Activated T-cell treated with anti-CD3 and anti-CD28 coated beads, Interleukin-2, amount 50 U/mL, for 72 hours (primary cell): ENCODE measurements at regions not wholly inside any gene's neighbourhood (a gene's known extent, or its start where the extent isn't known, plus 50 kb on each side); places are given as distances from the start of the nearest gene placed in this dataset.
A peak's percentile ranks its signal among the peaks of the same experiment; 100 is the strongest.
"Not testable (repeated sequence)": the region's sequence is repeated elsewhere in the genome, so short reads cannot be mapped to it uniquely, and the experiment has no call there.

Source experiments
- ATAC-seq, 2 donors: fragments of 150-1000 bp; cut with Tn5 transposase; replicated peaks in 1 of 2; 2 replicates each; pipeline ENCODE4 v1.10.0; 2021; ENCODE audit warnings: moderate library complexity in 2 of 2, mild to moderate bottlenecking in 1 of 2
- DNase-seq, 2 donors: peaks; one replicate each; pipeline ENCODE4 v3.0.0; 2021 to 2022; ENCODE audit warnings: mixed read lengths in 1 of 2
- H3K27ac Mint-ChIP-seq: one replicate; pipeline ENCODE4 v1.8.0; 2022; ENCODE audit warnings: mild to moderate bottlenecking, moderate library complexity, mixed read lengths
- H3K27me3 Mint-ChIP-seq: one replicate; pipeline ENCODE4 v1.8.0; 2022; ENCODE audit warnings: low read depth, mixed read lengths
- H3K36me3 Mint-ChIP-seq, 2 donors: one replicate each; pipeline ENCODE4 v1.8.0; 2022; ENCODE audit warnings: mixed read lengths in 2 of 2, mild to moderate bottlenecking in 1 of 2; ENCODE audit not compliant: insufficient read depth in 2 of 2
- H3K4me1 Mint-ChIP-seq: one replicate; pipeline ENCODE4 v1.8.0; 2022; ENCODE audit warnings: low read depth, mixed read lengths
- H3K4me3 Mint-ChIP-seq, 2 donors: one replicate each; pipeline ENCODE4 v1.8.0; 2022; ENCODE audit warnings: mild to moderate bottlenecking in 2 of 2, mixed read lengths in 2 of 2, moderate library complexity in 2 of 2
- H3K9me3 Mint-ChIP-seq, 2 donors: one replicate each; pipeline ENCODE4 v1.8.0; 2022; ENCODE audit warnings: mixed read lengths in 2 of 2

DNA sequence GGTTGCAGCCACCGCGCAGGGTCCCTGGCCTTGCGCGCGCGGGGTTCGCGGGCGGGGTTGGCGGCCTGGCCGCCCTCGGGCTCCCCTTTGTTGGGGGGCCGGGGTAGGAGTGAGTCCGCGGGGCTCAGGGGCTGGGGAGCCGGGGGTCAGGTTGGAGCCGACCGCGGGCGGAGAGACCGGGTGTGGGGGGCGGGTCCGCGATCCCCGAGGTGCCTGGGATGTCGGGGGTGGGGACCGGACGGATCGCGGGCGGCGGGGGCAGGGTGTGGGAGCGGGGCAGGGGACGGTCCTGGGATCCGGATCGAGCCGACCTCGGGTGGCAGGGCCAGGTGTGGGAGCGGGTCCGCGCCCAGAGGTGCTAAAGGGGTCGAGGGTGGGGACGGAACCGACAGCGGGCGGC, 4410.0 kb upstream of the TPTE start:
- H3K4me1 Mint-ChIP-seq, H3K27ac Mint-ChIP-seq, DNase-seq, H3K9me3 Mint-ChIP-seq, H3K27me3 Mint-ChIP-seq, H3K36me3 Mint-ChIP-seq, H3K4me3 Mint-ChIP-seq: not testable (repeated sequence)
- peak; percentile 10 to 25 for ATAC-seq

DNA sequence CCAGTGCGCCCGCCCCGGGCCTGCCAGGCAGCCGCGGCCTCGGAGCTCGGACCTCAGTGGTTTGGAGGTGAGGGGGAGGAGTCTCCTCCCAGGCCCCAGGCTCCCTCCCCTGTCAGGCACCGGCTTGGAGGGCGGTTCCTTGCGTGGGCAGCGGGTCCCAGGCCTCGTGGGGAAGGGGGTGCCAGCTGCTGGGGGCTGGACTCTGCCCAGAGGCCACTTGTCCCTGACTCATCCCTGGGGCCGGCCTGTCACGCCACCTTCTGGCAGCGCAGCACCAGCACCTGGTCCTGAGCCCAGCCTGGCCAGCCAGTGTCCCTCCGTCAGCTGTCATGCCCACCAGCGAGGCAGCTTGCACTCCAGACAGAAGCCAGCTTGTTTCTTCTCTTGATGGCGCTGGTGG, 4403.0 kb upstream of the TPTE start:
- not testable (repeated sequence) for DNase-seq, H3K36me3 Mint-ChIP-seq, H3K4me3 Mint-ChIP-seq, H3K27ac Mint-ChIP-seq, H3K27me3 Mint-ChIP-seq, H3K9me3 Mint-ChIP-seq, ATAC-seq, H3K4me1 Mint-ChIP-seq

DNA sequence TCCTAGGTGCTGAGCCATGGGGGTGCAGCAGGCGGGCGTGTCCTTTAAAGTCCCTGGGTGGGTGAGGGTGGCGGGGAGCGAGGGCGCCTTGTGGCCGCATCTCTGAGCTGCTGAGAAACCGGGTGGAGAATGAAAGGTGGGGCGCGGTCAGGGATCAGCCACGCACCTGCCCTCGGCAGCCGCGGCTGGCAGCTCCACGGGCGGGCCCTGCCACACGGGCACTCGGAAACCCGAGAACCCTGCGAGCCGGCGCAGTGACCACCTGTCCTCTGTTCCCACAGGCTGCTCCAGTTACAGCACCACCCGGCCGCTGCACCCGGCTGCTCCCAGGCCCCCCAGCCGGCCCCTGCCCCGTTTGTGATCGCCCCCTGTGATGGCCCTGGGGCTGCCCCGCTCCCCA, 4400.5 kb upstream of the TPTE start:
- H3K9me3 Mint-ChIP-seq, H3K36me3 Mint-ChIP-seq, H3K27ac Mint-ChIP-seq, H3K27me3 Mint-ChIP-seq, DNase-seq, H3K4me1 Mint-ChIP-seq, H3K4me3 Mint-ChIP-seq: not testable (repeated sequence)
- peak in 1 of 2 donors; percentile 4 for ATAC-seq

- H3K27me3 Mint-ChIP-seq, H3K4me1 Mint-ChIP-seq, ATAC-seq, DNase-seq, H3K27ac Mint-ChIP-seq, H3K36me3 Mint-ChIP-seq, H3K4me3 Mint-ChIP-seq, H3K9me3 Mint-ChIP-seq: not testable (repeated sequence)
Observed at GRCh38 chr21:6122629-6123028, 4398.8 kb upstream of the TPTE start.

DNA sequence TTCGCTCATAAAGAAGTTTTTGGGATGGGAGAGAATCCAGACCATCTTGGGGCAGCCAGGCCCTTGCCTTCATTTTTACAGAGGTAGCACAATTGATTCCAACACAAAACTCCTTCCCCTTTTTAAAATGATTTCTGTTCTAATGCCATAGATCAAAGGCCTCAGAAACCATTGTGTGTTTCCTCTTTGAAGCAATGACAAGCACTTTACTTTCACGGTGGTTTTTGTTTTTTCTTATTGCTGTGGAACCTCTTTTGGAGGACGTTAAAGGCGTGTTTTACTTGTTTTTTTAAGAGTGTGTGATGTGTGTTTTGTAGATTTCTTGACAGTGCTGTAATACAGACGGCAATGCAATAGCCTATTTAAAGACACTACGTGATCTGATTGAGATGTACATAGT, 4398.2 kb upstream of the TPTE start:
- DNase-seq, H3K4me3 Mint-ChIP-seq, H3K36me3 Mint-ChIP-seq, H3K4me1 Mint-ChIP-seq, H3K27me3 Mint-ChIP-seq, H3K9me3 Mint-ChIP-seq, H3K27ac Mint-ChIP-seq: not testable (repeated sequence)
- peak in 1 of 2 donors; percentile 29 for ATAC-seq

DNA sequence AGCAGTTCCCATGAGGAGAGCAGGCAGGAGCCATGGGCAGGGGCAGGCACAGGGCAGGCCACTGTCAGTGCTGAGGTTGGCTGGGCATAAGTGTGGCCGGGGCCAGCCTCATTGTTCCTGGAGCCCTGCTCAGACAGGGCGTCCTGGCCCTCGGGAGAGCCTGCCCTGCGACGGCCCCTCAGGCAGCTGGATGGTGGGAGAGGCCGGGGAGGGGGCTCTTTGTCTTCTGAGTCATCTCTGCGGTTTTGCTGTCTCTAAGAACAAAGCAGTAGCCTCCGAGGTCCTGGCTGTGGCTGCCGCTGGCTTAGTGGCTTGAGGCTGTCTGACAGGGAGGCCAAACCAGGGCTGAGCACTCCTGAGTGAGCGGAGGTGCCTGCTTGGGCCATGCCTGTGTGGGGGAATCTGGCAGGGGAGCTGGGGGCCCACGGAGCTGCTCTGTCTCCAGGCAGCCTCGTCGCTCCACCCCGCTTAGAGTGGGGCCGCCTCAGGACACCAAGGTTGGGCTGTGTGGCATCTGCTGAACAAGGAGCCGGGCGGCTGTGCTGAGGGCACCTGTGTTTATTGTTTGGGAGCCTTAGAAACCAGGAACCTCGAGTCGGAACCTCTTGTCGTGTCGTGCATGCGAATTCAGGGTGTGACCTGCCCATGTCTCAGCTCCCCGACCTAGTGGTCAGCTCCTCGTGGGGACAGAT, 4395.7 kb upstream of the TPTE start:
- not testable (repeated sequence) for H3K27me3 Mint-ChIP-seq, H3K4me1 Mint-ChIP-seq, H3K36me3 Mint-ChIP-seq, H3K4me3 Mint-ChIP-seq, H3K27ac Mint-ChIP-seq, H3K9me3 Mint-ChIP-seq, DNase-seq
- ATAC-seq: peak in 1 of 2 donors; percentile 22

- H3K36me3 Mint-ChIP-seq, DNase-seq, H3K27ac Mint-ChIP-seq, H3K9me3 Mint-ChIP-seq, H3K4me3 Mint-ChIP-seq, H3K27me3 Mint-ChIP-seq, H3K4me1 Mint-ChIP-seq: not testable (repeated sequence)
- peak; percentile 74 to 78 for ATAC-seq
Observed at GRCh38 chr21:6126976-6127732, 4394.2 kb upstream of the TPTE start.

- not testable (repeated sequence) for DNase-seq, H3K9me3 Mint-ChIP-seq, H3K4me3 Mint-ChIP-seq, H3K4me1 Mint-ChIP-seq, H3K27me3 Mint-ChIP-seq, H3K36me3 Mint-ChIP-seq, ATAC-seq, H3K27ac Mint-ChIP-seq
Observed at GRCh38 chr21:6130734-6131133, 4390.6 kb upstream of the TPTE start.

DNA sequence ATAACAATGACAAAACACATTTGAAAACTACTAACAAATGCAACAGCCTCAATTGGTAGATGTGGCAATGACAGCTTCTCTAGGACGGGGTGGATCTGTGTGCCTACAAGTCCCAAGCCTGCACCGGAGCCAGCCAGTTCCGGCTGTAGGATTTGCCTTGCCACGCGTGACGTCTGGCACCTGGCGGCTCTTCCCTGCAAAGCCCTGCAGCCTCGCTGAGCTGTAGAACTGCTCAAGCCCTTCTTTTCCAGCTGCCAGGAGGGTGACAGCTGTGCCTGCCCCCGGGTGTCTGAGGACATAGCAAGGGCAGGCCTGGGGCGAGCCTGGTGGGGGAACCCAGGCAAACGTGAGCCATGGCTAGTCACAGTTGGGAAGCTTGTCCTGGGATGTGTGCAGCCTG, 4388.0 kb upstream of the TPTE start:
- H3K9me3 Mint-ChIP-seq, H3K27ac Mint-ChIP-seq, H3K36me3 Mint-ChIP-seq, ATAC-seq, H3K4me1 Mint-ChIP-seq, H3K27me3 Mint-ChIP-seq, DNase-seq, H3K4me3 Mint-ChIP-seq: not testable (repeated sequence)

- DNase-seq, ATAC-seq, H3K27ac Mint-ChIP-seq, H3K27me3 Mint-ChIP-seq, H3K9me3 Mint-ChIP-seq, H3K4me3 Mint-ChIP-seq, H3K4me1 Mint-ChIP-seq, H3K36me3 Mint-ChIP-seq: not testable (repeated sequence)
Observed at GRCh38 chr21:6133852-6134630, 4387.3 kb upstream of the TPTE start.

DNA sequence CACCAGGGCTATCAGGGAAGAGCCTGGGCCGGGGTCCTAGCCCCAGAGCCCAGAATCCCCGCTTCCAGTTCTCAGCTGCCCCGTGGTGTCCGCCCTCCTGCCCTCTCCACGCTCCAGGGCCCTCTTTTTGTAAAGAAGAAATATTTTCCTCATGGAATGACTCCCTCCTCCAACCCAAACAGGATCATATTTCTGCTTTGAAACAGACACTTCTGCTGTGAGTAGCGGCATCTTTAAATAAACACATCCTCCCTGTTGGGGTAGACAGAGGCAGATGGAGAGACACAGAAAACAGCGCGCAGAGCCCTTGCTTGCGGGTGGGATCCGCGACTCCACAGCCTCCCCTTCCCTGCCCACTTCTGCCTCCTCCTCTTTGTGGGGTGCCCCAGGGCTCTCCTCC, 4384.7 kb upstream of the TPTE start:
- not testable (repeated sequence) for H3K4me3 Mint-ChIP-seq, H3K4me1 Mint-ChIP-seq, H3K27me3 Mint-ChIP-seq, H3K27ac Mint-ChIP-seq, H3K9me3 Mint-ChIP-seq, ATAC-seq, DNase-seq, H3K36me3 Mint-ChIP-seq

DNA sequence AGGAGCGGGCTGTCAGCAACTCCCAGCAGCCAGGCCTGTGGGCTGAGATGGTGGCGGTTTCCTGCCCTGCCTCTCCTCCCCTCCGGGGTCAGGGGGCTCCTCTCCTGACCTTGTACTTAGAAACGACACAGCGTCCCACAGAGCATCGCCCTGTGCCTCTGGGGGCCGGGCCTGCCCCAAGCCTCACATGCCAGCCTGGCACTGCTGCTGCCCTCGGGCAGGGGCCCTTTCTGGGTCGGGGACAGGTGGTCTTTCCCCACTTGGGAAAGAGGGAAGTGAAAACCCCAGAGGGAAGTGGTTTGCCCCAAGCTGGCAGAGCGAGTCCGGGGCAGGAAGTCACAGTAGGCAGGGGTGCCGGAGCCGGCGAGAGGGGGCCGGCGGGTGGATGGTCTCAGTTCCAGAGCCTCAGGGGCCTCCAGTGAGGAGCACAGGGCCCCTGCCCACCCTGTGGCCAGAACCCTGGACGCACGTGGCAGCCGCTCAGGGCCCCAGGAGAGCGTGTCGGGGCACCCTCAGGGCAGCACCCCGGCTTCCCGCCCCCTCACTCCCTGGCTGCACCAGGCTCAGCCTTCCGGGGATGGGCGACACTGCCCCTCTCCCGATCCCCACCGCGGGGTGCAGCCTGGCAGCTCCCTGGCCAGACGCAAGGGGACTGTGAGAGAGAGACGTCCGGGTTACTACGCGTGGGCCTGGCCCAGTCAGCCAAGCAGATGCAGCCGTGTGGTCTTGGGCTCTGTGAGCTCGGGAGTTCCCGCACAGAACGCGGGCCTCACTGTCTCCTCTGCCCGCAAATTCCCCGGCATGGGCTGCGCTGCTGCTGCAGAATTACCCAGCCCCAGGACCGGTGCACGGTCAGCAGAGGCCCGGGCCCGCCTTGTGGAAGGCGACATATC, 4382.9 kb upstream of the TPTE start:
- not testable (repeated sequence) for H3K27ac Mint-ChIP-seq, DNase-seq, H3K36me3 Mint-ChIP-seq, H3K27me3 Mint-ChIP-seq, H3K4me3 Mint-ChIP-seq, H3K4me1 Mint-ChIP-seq, H3K9me3 Mint-ChIP-seq
- ATAC-seq: peak; percentile 59 to 64

DNA sequence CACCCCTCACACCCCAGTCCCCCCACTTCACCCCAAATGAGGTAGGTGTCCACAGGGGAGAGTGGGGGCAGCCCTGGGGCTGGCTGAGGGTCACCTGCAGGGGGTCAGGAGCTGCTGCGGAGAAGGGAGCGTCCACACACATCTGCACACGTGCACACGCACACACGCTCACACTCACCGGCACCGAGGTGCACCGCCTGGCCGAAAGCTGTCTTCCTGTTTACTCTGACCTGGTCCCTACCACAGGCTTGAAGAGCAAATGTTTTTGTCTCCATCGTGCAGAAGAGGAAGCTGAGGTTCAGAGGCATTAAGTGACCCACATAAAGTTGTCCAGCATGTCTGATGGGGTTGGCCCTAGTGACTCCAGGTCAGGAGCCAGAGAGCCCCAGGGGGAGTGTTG, 4382.1 kb upstream of the TPTE start:
- H3K9me3 Mint-ChIP-seq, H3K27ac Mint-ChIP-seq, H3K4me1 Mint-ChIP-seq, DNase-seq, ATAC-seq, H3K4me3 Mint-ChIP-seq, H3K36me3 Mint-ChIP-seq, H3K27me3 Mint-ChIP-seq: not testable (repeated sequence)
